HFF-Myc (cell line): ENCODE measurements at regions not wholly inside any gene's neighbourhood (a gene's known extent, or its start where the extent isn't known, plus 50 kb on each side); places are given as distances from the start of the nearest gene placed in this dataset.

Experiments
- DNase-seq: peaks from one replicate; pipeline ENCODE4 v3.0.0-alpha.2; 2011; ENCODE audit warnings: low read depth; ENCODE audit errors: extremely low read depth
- H3K4me3 ChIP-seq: replicated peaks from 2 replicates; pipeline ENCODE4 v1.5.1; 2011; ENCODE audit warnings: low read depth, mild to moderate bottlenecking, control low read depth, low read length
- CTCF ChIP-seq: IDR thresholded peaks from 2 replicates; pipeline ENCODE4 v1.5.1; 2012; ENCODE audit warnings: mild to moderate bottlenecking, low read depth, low read length, control low read depth; ENCODE audit errors: missing control alignments

GRCh38 chr1:98030483-98030882 lies 109.6 kb upstream of the DPYD start:
- no peak for TF ChIP-seq CTCF
- DNase-seq, result no peak
- H3K4me3 ChIP-seq, result no peak overlapping the region

- no peak for DNase-seq
- no peak for TF ChIP-seq CTCF
- H3K4me3 ChIP-seq, result no peak overlapping the region
Observed at GRCh38 chr1:98028800-98029199, 108.0 kb upstream of the DPYD start.

- no peak for TF ChIP-seq CTCF
- no peak for DNase-seq
- H3K4me3 ChIP-seq, result no peak overlapping the region
Observed at GRCh38 chr1:98027103-98027705, 106.4 kb upstream of the DPYD start.

- TF ChIP-seq CTCF, result no peak
- DNase-seq, result no peak
- no peak overlapping the region for H3K4me3 ChIP-seq
Observed at GRCh38 chr1:98025858-98026257, 105.0 kb upstream of the DPYD start.

GRCh38 chr1:98021126-98021525 lies 100.3 kb upstream of the DPYD start:
- TF ChIP-seq CTCF, result no peak
- H3K4me3 ChIP-seq, result no peak overlapping the region
- DNase-seq, result no peak

GRCh38 chr1:98019747-98020146 lies 98.9 kb upstream of the DPYD start:
- no peak for DNase-seq
- no peak for TF ChIP-seq CTCF

GRCh38 chr1:98018074-98018473 lies 97.2 kb upstream of the DPYD start:
- no peak for TF ChIP-seq CTCF
- no peak overlapping the region for H3K4me3 ChIP-seq
- DNase-seq, result no peak

More at GRCh38 chr1:98019747-98020146, 98.9 kb upstream of the DPYD start:
- H3K4me3 ChIP-seq, result no peak overlapping the region
